Activated T-cell treated with anti-CD3 and anti-CD28 coated beads, Interleukin-2, amount 50 U/mL, for 72 hours (primary cell): ENCODE measurements at regions not wholly inside any gene's neighbourhood (a gene's known extent, or its start where the extent isn't known, plus 50 kb on each side); places are given as distances from the start of the nearest gene placed in this dataset.
"Not testable (repeated sequence)": the region's sequence is repeated elsewhere in the genome, so short reads cannot be mapped to it uniquely, and the experiment has no call there.

Source experiments
- ATAC-seq, 2 donors: fragments of 150-1000 bp; cut with Tn5 transposase; replicated peaks in 1 of 2; 2 replicates each; pipeline ENCODE4 v1.10.0; 2021; ENCODE audit warnings: moderate library complexity in 2 of 2, mild to moderate bottlenecking in 1 of 2
- DNase-seq, 2 donors: peaks; one replicate each; pipeline ENCODE4 v3.0.0; 2021 to 2022; ENCODE audit warnings: mixed read lengths in 1 of 2
- H3K27ac Mint-ChIP-seq: one replicate; pipeline ENCODE4 v1.8.0; 2022; ENCODE audit warnings: mild to moderate bottlenecking, moderate library complexity, mixed read lengths
- H3K27me3 Mint-ChIP-seq: one replicate; pipeline ENCODE4 v1.8.0; 2022; ENCODE audit warnings: low read depth, mixed read lengths
- H3K36me3 Mint-ChIP-seq, 2 donors: one replicate each; pipeline ENCODE4 v1.8.0; 2022; ENCODE audit warnings: mixed read lengths in 2 of 2, mild to moderate bottlenecking in 1 of 2; ENCODE audit not compliant: insufficient read depth in 2 of 2
- H3K4me1 Mint-ChIP-seq: one replicate; pipeline ENCODE4 v1.8.0; 2022; ENCODE audit warnings: low read depth, mixed read lengths
- H3K4me3 Mint-ChIP-seq, 2 donors: one replicate each; pipeline ENCODE4 v1.8.0; 2022; ENCODE audit warnings: mild to moderate bottlenecking in 2 of 2, mixed read lengths in 2 of 2, moderate library complexity in 2 of 2
- H3K9me3 Mint-ChIP-seq, 2 donors: one replicate each; pipeline ENCODE4 v1.8.0; 2022; ENCODE audit warnings: mixed read lengths in 2 of 2

DNA sequence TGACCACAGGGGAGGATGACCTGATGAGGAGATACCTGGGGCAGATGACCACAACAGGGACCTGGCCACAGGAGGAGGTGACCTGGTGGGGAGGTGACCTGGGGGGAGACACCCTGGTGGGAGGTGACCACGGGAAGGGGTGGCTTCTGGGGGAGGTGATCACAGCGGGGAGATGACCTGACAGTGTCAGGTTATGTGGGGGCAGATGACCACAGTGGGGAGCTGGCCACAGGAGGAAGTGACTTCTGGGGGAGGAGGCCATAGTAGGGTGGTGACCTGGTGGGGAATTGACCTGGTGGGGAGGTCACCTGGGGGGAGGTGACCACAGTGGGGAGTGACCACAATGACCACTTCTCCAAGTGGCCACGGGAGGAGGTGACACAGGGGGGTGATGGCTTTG is 4381.5 kb upstream of the TPTE start:
- H3K4me3 Mint-ChIP-seq, H3K4me1 Mint-ChIP-seq, H3K27me3 Mint-ChIP-seq, H3K27ac Mint-ChIP-seq, DNase-seq, ATAC-seq, H3K36me3 Mint-ChIP-seq, H3K9me3 Mint-ChIP-seq: not testable (repeated sequence)

DNA sequence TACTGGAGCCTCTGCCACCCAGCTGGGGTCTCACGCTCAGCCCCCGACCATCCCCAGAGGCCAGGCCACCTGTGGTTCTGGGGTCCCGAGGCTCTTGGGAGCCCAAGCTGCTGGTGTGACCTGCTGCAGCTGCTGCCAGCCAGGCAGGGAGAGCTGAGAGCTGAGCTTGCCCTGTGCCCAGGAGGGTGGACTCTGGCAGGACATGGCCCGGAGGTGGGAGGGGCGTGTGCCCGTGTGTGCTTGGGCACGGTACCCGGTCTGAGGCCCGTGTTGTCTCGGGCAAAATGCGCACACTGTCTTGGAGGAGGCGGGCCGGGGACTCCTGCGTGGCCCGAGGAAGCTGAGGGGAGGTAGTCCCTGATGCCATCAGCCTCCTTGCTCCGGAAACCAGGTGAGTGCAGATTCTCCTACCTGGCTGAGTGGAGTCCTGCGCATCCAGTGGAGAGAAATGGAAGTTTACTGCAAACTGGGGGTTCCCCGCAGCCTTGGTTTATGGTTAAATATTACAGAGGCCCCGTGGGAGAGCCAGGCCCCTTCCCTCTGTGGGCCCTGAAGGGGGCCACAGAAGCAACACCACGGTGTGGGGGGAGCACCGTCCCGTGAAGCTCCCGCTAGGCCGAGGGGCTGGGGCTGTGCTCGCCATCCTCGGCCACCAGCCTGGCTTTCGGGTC is 4380.8 kb upstream of the TPTE start:
- H3K4me3 Mint-ChIP-seq, result not testable (repeated sequence)

DNA sequence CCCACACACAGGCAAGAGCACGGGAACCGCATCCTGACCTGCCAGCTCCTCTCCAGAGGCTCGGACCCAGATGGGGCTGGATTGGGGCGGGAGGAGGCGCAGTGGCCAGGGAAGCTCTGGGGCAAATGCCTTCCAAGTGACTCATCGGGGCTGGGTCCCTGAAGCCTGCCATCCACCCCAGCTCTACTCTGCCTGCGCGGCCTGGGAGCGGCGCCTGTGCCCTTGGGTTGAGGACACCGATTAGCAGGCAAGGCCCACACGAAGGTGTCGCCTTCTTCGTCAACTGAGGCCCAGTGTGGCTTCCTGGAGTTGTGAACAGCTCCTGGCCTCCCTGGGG is 4380.3 kb upstream of the TPTE start:
- H3K4me1 Mint-ChIP-seq, H3K36me3 Mint-ChIP-seq, H3K9me3 Mint-ChIP-seq, H3K4me3 Mint-ChIP-seq, H3K27ac Mint-ChIP-seq, H3K27me3 Mint-ChIP-seq, ATAC-seq, DNase-seq: not testable (repeated sequence)

More for the DNA sequence above, 4380.8 kb upstream of the TPTE start:
- not testable (repeated sequence) for ATAC-seq, H3K36me3 Mint-ChIP-seq, H3K27me3 Mint-ChIP-seq, H3K4me1 Mint-ChIP-seq, DNase-seq, H3K27ac Mint-ChIP-seq, H3K9me3 Mint-ChIP-seq

DNA sequence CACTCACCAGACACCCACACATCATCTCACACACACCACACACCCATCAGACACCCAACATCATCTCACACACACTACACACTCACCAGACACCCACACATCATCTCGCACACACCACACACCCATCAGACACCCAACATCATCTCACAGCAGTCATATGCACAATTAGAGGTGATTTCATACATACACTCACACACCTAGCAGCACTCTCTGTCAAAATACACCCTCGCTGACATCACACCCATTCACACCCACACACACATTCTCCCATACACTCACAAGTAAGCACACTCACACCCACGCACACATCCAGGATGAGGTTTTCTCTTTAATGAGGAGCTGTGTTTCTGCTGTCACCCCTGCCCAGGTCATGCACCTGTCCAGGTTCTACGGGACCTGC is 4368.2 kb upstream of the TPTE start:
- H3K27me3 Mint-ChIP-seq, H3K9me3 Mint-ChIP-seq, DNase-seq, H3K27ac Mint-ChIP-seq, H3K4me3 Mint-ChIP-seq, H3K36me3 Mint-ChIP-seq, H3K4me1 Mint-ChIP-seq: not testable (repeated sequence)
- peak in 1 of 2 donors; percentile 43 for ATAC-seq

DNA sequence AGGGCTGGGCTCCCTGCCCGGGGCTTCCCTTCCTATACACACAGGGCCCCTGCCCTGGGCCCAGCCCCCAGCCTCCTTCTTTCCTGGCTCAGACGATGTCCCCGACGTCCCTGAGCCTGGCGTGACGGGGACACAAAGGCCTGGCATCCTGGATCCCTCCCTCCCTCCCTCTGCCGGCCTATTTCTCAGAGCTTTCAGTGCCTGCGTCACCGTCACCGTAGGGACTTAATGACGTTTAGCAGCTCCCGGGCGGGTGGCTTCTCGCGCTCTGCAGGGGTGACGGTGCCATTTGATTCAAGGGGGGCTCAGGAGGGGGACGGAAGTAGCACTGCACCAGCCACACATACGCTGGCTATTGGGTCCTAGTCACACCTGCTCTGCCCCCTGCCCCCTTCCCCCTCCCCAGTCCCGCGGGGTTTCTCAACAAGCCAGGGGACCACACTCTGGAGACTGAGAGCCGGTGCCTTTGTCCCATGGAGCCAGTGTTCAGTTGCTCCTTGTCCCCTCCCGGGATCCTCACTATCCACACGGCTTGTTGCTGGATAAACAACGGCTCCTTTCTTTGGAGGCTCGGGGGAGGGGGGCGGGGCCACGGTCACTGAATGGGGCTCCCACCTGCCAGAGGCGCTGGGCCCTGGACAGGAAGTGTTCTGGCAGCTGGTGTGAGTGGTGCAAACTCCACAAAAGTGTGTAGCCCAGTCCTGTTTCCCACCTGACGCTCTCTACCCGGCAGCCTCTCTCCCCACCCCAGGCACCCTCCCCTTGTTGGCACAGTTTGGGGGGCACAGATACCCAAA is 4366.7 kb upstream of the TPTE start:
- not testable (repeated sequence) for H3K27ac Mint-ChIP-seq, H3K4me3 Mint-ChIP-seq, H3K9me3 Mint-ChIP-seq, H3K27me3 Mint-ChIP-seq, DNase-seq, H3K36me3 Mint-ChIP-seq, H3K4me1 Mint-ChIP-seq
- peak in 1 of 2 donors; percentile 62 for ATAC-seq

DNA sequence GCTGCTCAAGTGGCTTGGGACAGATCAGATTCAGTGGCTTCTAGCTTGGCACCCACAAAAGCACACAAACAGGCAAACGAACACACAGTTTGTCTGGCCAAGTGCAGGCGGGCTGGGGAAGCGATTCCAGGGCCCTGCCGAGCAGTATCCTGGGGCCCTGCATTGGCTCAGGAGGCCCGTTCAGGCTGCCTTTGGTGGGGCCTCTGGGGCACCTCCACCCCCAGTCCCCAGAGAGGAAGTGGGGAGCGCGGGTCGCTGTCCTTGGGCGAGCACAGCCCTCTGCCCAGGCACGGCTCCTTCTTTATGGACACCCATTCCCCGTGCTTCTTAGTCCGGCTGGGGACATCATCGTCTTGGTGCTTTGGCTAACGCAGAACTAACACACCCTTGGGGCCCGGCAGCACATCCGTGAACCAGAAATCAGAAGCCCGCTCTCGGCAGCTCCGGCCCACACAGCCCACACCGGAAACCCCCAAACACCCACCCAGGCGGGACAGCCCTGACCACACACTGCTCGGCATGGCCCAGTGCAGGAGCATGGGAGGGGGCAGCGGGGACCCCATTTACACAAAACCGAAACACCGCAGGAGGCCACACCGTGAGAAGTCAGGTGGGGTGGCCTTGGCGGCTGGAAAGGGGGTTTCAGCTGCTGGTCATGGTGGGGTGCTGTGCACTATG is 4364.5 kb upstream of the TPTE start:
- not testable (repeated sequence) for DNase-seq, ATAC-seq, H3K4me1 Mint-ChIP-seq, H3K9me3 Mint-ChIP-seq, H3K36me3 Mint-ChIP-seq, H3K27me3 Mint-ChIP-seq, H3K27ac Mint-ChIP-seq, H3K4me3 Mint-ChIP-seq

DNA sequence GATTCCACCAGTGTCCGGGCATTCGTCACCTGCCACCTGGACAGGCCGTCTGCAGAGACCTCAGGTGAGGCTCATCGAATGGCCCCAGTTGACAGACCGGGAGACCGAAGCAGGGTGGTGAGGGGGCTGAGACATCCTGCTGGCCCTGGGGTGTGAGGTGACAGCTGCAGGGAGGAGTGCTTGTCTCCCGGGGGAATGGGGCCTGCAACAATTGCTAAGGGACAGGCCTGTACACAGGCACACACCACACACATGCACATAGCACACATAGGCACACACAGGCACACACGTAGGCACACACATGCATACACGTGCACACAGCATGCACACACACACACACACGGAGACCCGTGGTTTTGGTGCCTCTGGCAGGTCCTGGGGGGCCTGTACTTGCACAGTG is 4363.9 kb upstream of the TPTE start:
- H3K27ac Mint-ChIP-seq, H3K36me3 Mint-ChIP-seq, ATAC-seq, H3K27me3 Mint-ChIP-seq, H3K4me3 Mint-ChIP-seq, H3K9me3 Mint-ChIP-seq, DNase-seq, H3K4me1 Mint-ChIP-seq: not testable (repeated sequence)

DNA sequence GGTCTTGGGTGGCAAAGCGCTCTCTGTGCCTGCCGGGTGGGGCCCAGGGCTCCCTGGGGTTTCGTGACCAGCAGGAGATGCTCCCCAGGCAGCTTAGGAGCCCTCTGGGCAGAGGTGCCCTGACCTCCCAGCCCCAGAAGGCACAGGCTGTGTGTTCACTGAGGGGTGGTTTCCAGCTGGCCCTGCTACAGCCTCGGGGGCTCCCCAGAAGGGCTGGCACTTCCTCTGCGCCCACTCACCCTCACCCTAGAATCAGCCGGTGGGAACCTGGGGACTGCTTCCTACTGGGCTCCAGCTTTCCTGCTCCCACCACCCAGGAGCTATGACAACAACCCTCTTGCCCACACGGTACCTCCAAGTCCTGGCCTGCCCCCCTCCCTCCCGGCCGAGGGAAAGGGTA is 4363.2 kb upstream of the TPTE start:
- H3K4me3 Mint-ChIP-seq, ATAC-seq, H3K27ac Mint-ChIP-seq: not testable (repeated sequence)

More for the DNA sequence above, 4363.2 kb upstream of the TPTE start:
- H3K4me1 Mint-ChIP-seq, H3K9me3 Mint-ChIP-seq, DNase-seq, H3K27me3 Mint-ChIP-seq, H3K36me3 Mint-ChIP-seq: not testable (repeated sequence)
